ENCODE measurements at regions not wholly inside any gene's neighbourhood (a gene's known extent, or its start where the extent isn't known, plus 50 kb on each side); places are given as distances from the start of the nearest gene placed in this dataset.

DNA sequence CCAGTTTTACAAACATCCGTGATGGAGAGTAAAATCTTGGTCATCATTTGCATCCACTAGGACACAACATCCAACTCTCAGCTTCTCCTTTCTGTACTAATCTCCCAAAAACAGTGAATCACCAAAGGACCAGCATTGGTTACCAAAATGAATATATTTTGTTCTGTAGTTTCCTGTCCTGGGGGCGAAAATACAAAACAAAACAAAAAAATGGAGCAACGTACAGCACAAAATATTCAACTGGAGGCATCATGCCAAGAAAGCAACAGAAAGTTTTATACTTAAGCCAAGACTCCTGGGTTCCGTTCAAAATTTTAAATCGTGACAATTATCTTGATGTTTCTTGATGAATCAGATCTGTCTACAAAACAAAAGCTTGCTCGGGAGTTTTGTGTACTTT, 126.6 kb upstream of the CCDC28A start:
- TF ChIP-seq, protein P1, sequence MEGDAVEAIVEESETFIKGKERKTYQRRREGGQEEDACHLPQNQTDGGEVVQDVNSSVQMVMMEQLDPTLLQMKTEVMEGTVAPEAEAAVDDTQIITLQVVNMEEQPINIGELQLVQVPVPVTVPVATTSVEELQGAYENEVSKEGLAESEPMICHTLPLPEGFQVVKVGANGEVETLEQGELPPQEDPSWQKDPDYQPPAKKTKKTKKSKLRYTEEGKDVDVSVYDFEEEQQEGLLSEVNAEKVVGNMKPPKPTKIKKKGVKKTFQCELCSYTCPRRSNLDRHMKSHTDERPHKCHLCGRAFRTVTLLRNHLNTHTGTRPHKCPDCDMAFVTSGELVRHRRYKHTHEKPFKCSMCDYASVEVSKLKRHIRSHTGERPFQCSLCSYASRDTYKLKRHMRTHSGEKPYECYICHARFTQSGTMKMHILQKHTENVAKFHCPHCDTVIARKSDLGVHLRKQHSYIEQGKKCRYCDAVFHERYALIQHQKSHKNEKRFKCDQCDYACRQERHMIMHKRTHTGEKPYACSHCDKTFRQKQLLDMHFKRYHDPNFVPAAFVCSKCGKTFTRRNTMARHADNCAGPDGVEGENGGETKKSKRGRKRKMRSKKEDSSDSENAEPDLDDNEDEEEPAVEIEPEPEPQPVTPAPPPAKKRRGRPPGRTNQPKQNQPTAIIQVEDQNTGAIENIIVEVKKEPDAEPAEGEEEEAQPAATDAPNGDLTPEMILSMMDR (conservative IDR thresholded peaks at IDR 0.05) = no peak
- no peak for TF ChIP-seq EZH2 (IDR thresholded peaks at IDR 0.05; ENCODE audit: low read depth)

All from PC-9 (cell line).